GM12878 (cell line): ENCODE measurements at regions not wholly inside any gene's neighbourhood (a gene's known extent, or its start where the extent isn't known, plus 50 kb on each side); places are given as distances from the start of the nearest gene placed in this dataset.

Source experiments
- ATAC-seq: fragments of 200-7000 bp; cut with Tn5 transposase; 3 replicates; pipeline ENCODE4 v1.9.1; 2020; ENCODE audit warnings: mild to moderate bottlenecking, moderate library complexity
- BruUV-seq: library from RNA; stranded (reverse); fragments of 400-500 nt; replicated peaks from 2 replicates; lab custom pipeline; 2021; lab: Mats Ljungman, UMichigan
- CTCF ChIA-PET: fragments of 300-600 bp; sonication (Branson Sonifier 250); formaldehyde crosslinking; extraction: SDS; loops from one replicate; lab custom pipeline; 2021; ENCODE audit warnings: inconsistent platforms; lab: Yijun Ruan, JAX
- POLR2A ChIA-PET: fragments of 350-600 bp; formaldehyde crosslinking; extraction: SDS; loops from one replicate; lab custom pipeline; 2021; ENCODE audit warnings: inconsistent platforms; lab: Charles Lee
- RAD21 ChIA-PET: fragments of 300-600 bp; sonication (Branson Sonifier 250); formaldehyde crosslinking; loops from one replicate; lab custom pipeline; 2023; ENCODE audit warnings: antibody characterized with exemption; ENCODE audit not compliant: unreplicated experiment; lab: Charles Lee
- SMC1A ChIA-PET: fragments of 300-600 bp; sonication (Branson Sonifier 250); formaldehyde crosslinking; loops from one replicate; lab custom pipeline; 2023; ENCODE audit not compliant: unreplicated experiment, uncharacterized antibody; lab: Charles Lee
- DNase-seq: peaks from one replicate; pipeline ENCODE4 v3.0.0-alpha.2; 2011; ENCODE audit warnings: low read depth, low spot score
- FAIRE-seq: peaks from 3 replicates; lab custom pipeline; 2011; peaks lifted over from hg19 to GRCh38; lab: Jason Lieb, UNC
- H2AFZ ChIP-seq: 2 replicates; pipeline ENCODE4 v1.6.0; 2011; ENCODE audit warnings: low read depth, low read length, control low read depth; ENCODE audit not compliant: control insufficient read depth
- H3K27ac ChIP-seq: 2 replicates; pipeline ENCODE4 v1.5.1; 2011; ENCODE audit warnings: control low read depth; ENCODE audit not compliant: control insufficient read depth, insufficient read depth
- H3K27me3 ChIP-seq, 2 experiments: replicated peaks in 1 of 2; 2 replicates each; pipeline versions ENCODE4 v1.6.0 to v1.6.1; 2011; ENCODE audit warnings: low read length in 1 of 2; ENCODE audit not compliant: control insufficient read depth in 2 of 2, insufficient read depth in 2 of 2
- H3K36me3 ChIP-seq, 2 experiments: 2 replicates each; pipeline ENCODE4 v1.5.1; 2011; ENCODE audit warnings: low read length in 1 of 2; ENCODE audit not compliant: control insufficient read depth in 2 of 2, insufficient read depth in 2 of 2
- H3K4me1 ChIP-seq: 2 replicates; pipeline ENCODE4 v1.6.1; 2011; ENCODE audit warnings: mild to moderate bottlenecking, low read length, moderate library complexity, mixed read lengths; ENCODE audit not compliant: control insufficient read depth, insufficient read depth
- H3K4me2 ChIP-seq: 2 replicates; pipeline ENCODE4 v1.6.0; 2011; ENCODE audit warnings: control low read depth; ENCODE audit not compliant: control insufficient read depth, insufficient read depth
- H3K4me3 ChIP-seq: fragments of 200-600 bp; sonication (generic); 2 replicates; pipeline ENCODE4 v1.5.1; 2016
- H3K79me2 ChIP-seq: 2 replicates; pipeline ENCODE4 v1.6.0; 2011; ENCODE audit warnings: low read length; ENCODE audit not compliant: control insufficient read depth, insufficient read depth
- H3K9ac ChIP-seq: 2 replicates; pipeline ENCODE4 v1.8.0; 2011; ENCODE audit warnings: low read length, control low read depth, mixed read lengths; ENCODE audit not compliant: control insufficient read depth, insufficient read depth
- H3K9me3 ChIP-seq: replicated peaks from 3 replicates; pipeline ENCODE4 v1.5.1; 2011; ENCODE audit warnings: mild to moderate bottlenecking, low read length; ENCODE audit not compliant: control insufficient read depth, insufficient read depth
- H4K20me1 ChIP-seq: 2 replicates; pipeline ENCODE4 v1.6.0; 2011; ENCODE audit not compliant: control insufficient read depth, insufficient read depth
- ASH2L ChIP-seq: fragments of 300-600, 200-600 bp; sonication (generic); IDR thresholded peaks from 2 replicates; pipeline ENCODE4 v1.6.1; 2017; ENCODE audit warnings: low read depth, mild to moderate bottlenecking, borderline replicate concordance
- EED ChIP-seq: sonication (generic); IDR thresholded peaks from 2 replicates; pipeline ENCODE4 v1.6.1; 2016; ENCODE audit warnings: antibody characterized with exemption, low read depth
- GABPA ChIP-seq: IDR thresholded peaks from 2 replicates; pipeline ENCODE4 v1.6.1; 2014; ENCODE audit warnings: antibody characterized with exemption, low read depth, mild to moderate bottlenecking, inconsistent platforms
- GATAD2B ChIP-seq: fragments of 450-650 bp; conservative IDR thresholded peaks from 2 replicates; pipeline ENCODE4 v1.6.1; 2017; ENCODE audit warnings: low read depth, mild to moderate bottlenecking, moderate library complexity
- HDGF ChIP-seq: fragments of 450-650 bp; IDR thresholded peaks from 2 replicates; pipeline ENCODE4 v1.6.1; 2016; ENCODE audit warnings: antibody characterized with exemption
- IRF4 ChIP-seq: IDR thresholded peaks from 2 replicates; pipeline ENCODE4 v1.6.1; 2011; ENCODE audit warnings: low read depth, low read length
- MLLT1 ChIP-seq: fragments of 450-650 bp; IDR thresholded peaks from 2 replicates; pipeline ENCODE4 v1.6.1; 2016; ENCODE audit warnings: mild to moderate bottlenecking
- MTA2 ChIP-seq: fragments of 450-650 bp; IDR thresholded peaks from 2 replicates; pipeline ENCODE4 v1.6.1; 2016; ENCODE audit warnings: low read depth, mild to moderate bottlenecking, moderate library complexity
- PML ChIP-seq: IDR thresholded peaks from 2 replicates; pipeline ENCODE4 v1.6.1; 2012; ENCODE audit warnings: low read length, inconsistent platforms
- SIN3A ChIP-seq: IDR thresholded peaks from 2 replicates; pipeline ENCODE4 v1.6.1; 2012; ENCODE audit warnings: low read depth, low read length, improper control_type of control experiment
- SMAD5 ChIP-seq: IDR thresholded peaks from 2 replicates; pipeline ENCODE4 v1.6.1; 2016; ENCODE audit warnings: antibody characterized with exemption, low read depth
- SMC3 ChIP-seq: IDR thresholded peaks from 2 replicates; pipeline ENCODE4 v1.6.1; 2011; ENCODE audit warnings: low read length, improper control_type of control experiment, borderline replicate concordance
- STAT3 ChIP-seq: IDR thresholded peaks from 2 replicates; pipeline ENCODE4 v1.6.1; 2011; ENCODE audit warnings: low read depth, low read length, improper control_type of control experiment
- YBX1 ChIP-seq: fragments of 450-650 bp; IDR thresholded peaks from 2 replicates; pipeline ENCODE4 v1.6.1; 2016; ENCODE audit warnings: antibody characterized with exemption
- ZNF217 ChIP-seq: fragments of 450-650 bp; IDR thresholded peaks from 2 replicates; pipeline ENCODE4 v1.6.1; 2017; ENCODE audit warnings: antibody characterized with exemption, mild to moderate bottlenecking
- WGBS: methylation state at CpG from one replicate; pipeline ENCODE4 v1.1.6; 2016; ENCODE audit warnings: low lambda C conversion rate; ENCODE audit not compliant: insufficient replicate concordance, insufficient coverage; ENCODE audit errors: missing lambda C conversion rate; 5-methylcytosine and 5-hydroxymethylcytosine counted together
- in situ Hi-C: fragments of 300-500 bp; cut with MboI; formaldehyde crosslinking; loops from 9 replicates; pipeline ENCODE4 v1.14.3; 2018; ENCODE audit warnings: mixed read lengths
- intact Hi-C: fragments of 100-400 bp; cut with micrococcal nuclease; formaldehyde crosslinking; loops from one replicate; pipeline ENCODE4 v1.14.2; 2022; ENCODE audit not compliant: unreplicated experiment

GRCh38 chr6:54441687-54442248 is 133.5 kb downstream of the TINAG start:
- intact Hi-C loops = no loop called here
- 13% methylated on average over 7 of the region's 7 CpGs for WGBS
- no peaks in the 10 kb centered on the region for H4K20me1 ChIP-seq
- no peaks in the 10 kb centered on the region for H3K9me3 ChIP-seq
- BruUV-seq = no TSS peak
- H3K79me2 ChIP-seq = no peaks in the 10 kb centered on the region
- ChIA-PET POLR2A (no interaction called here), RAD21 (no interaction called here), SMC1A (no interaction called here), CTCF (no interaction called here)
- H3K36me3 ChIP-seq = no peaks in the 10 kb centered on the region
- in situ Hi-C loops = no loop called here
- DNase-seq (no peak), ATAC-seq (no peak), FAIRE-seq (no peak)
- H3K4me1 ChIP-seq = no peaks in the 10 kb centered on the region
- H3K4me3 ChIP-seq = no peak overlapping the region
- H3K4me2 ChIP-seq = no peak overlapping the region
- H3K27me3 ChIP-seq = no peaks in the 10 kb centered on the region
- TF ChIP-seq IRF4 (no peak), YBX1 (no peak), GABPA (no peak), EED (no peak), GATAD2B (no peak), HDGF (no peak), ZNF217 (no peak), PML (no peak), MLLT1 (no peak), SMC3 (no peak), ASH2L (no peak), STAT3 (no peak), SIN3A (no peak), MTA2 (no peak), SMAD5 (no peak)
- no peak overlapping the region for H3K9ac ChIP-seq
- H2AFZ ChIP-seq = no peak overlapping the region
- no peak overlapping the region for H3K27ac ChIP-seq
